Stomach (tissue), 4 donors: ENCODE measurements at regions not wholly inside any gene's neighbourhood (a gene's known extent, or its start where the extent isn't known, plus 50 kb on each side); places are given as distances from the start of the nearest gene placed in this dataset.
"Not testable (repeated sequence)": the region's sequence is repeated elsewhere in the genome, so short reads cannot be mapped to it uniquely, and the experiment has no call there.

ENCODE experiments used
- CTCF ChIP-seq, 7 experiments: fragments of 450-650 bp in 4 of 7; fragments of 200-600 bp in 3 of 7; sonication (generic) in 3 of 7; IDR thresholded peaks; one replicate each; pipeline ENCODE4 v1.5.1; 2016 to 2019; ENCODE audit warnings: antibody characterized with exemption in 7 of 7, control low read depth in 2 of 7, mild to moderate bottlenecking in 1 of 7
- EP300 ChIP-seq: sonication (generic); formaldehyde crosslinking; IDR thresholded peaks from one replicate; pipeline ENCODE4 v1.6.1; 2017; ENCODE audit warnings: antibody characterized with exemption

- not testable (repeated sequence) for TF ChIP-seq CTCF (IDR thresholded peaks at IDR 0.05); EP300
These were observed 385.2 kb downstream of the ZNF716 start for GRCh38 chr7:57835161-57835560.
